WTC11 (cell line): ENCODE measurements at regions not wholly inside any gene's neighbourhood (a gene's known extent, or its start where the extent isn't known, plus 50 kb on each side); places are given as distances from the start of the nearest gene placed in this dataset.

Source experiments
- ATAC-seq: fragments of 200-7000 bp; cut with Tn5 transposase; 2 replicates; pipeline ENCODE4 v1.10.0; 2021; ENCODE audit warnings: mild to moderate bottlenecking, moderate library complexity
- CTCF ChIA-PET: fragments of 300-600 bp; sonication (Branson Sonifier 250); formaldehyde crosslinking; loops from one replicate; lab custom pipeline; 2021; ENCODE audit warnings: antibody characterized with exemption; lab: Charles Lee
- POLR2A ChIA-PET: fragments of 350-600 bp; sonication (Branson Sonifier 250); formaldehyde crosslinking; loops from one replicate; lab custom pipeline; 2021; ENCODE audit warnings: antibody characterized with exemption; lab: Charles Lee
- DNase-seq: peaks from one replicate; pipeline ENCODE4 v3.0.0; 2021; ENCODE audit warnings: low spot score
- H3K27ac Mint-ChIP-seq: 2 replicates; pipeline ENCODE4 v1.8.0; 2021; ENCODE audit warnings: mixed read lengths
- H3K27me3 Mint-ChIP-seq: 2 replicates; pipeline ENCODE4 v1.8.0; 2021; ENCODE audit warnings: low read depth, mild to moderate bottlenecking, moderate library complexity, mixed read lengths
- H3K36me3 Mint-ChIP-seq: 2 replicates; pipeline ENCODE4 v1.8.0; 2021; ENCODE audit warnings: mixed read lengths
- H3K4me1 Mint-ChIP-seq: 2 replicates; pipeline ENCODE4 v1.8.0; 2022; ENCODE audit warnings: mixed read lengths
- H3K4me3 Mint-ChIP-seq: 2 replicates; pipeline ENCODE4 v1.8.0; 2021; ENCODE audit warnings: mild to moderate bottlenecking, moderate library complexity, mixed read lengths
- H3K9me3 Mint-ChIP-seq: 2 replicates; pipeline ENCODE4 v1.8.0; 2021; ENCODE audit warnings: mixed read lengths
- ATF6 ChIP-seq: sonication (generic); formaldehyde crosslinking; IDR thresholded peaks from 2 replicates; pipeline ENCODE4 v1.8.1; 2023; ENCODE audit warnings: mild to moderate bottlenecking, missing genetic modification reagents
- CBFB ChIP-seq: sonication (generic); formaldehyde crosslinking; IDR thresholded peaks from 2 replicates; pipeline ENCODE4 v1.8.1; 2022; ENCODE audit warnings: mild to moderate bottlenecking, low read depth, missing genetic modification reagents
- CREB1 ChIP-seq: sonication (generic); formaldehyde crosslinking; IDR thresholded peaks from 2 replicates; pipeline ENCODE4 v1.8.0; 2023; ENCODE audit warnings: mild to moderate bottlenecking, missing genetic modification reagents
- CREM ChIP-seq: sonication (generic); formaldehyde crosslinking; IDR thresholded peaks from 2 replicates; pipeline ENCODE4 v1.8.1; 2022; ENCODE audit warnings: mild to moderate bottlenecking, missing genetic modification reagents, moderate library complexity
- ETV6 ChIP-seq: sonication (generic); formaldehyde crosslinking; IDR thresholded peaks from 2 replicates; pipeline ENCODE4 v1.8.1; 2022; ENCODE audit warnings: mild to moderate bottlenecking, missing genetic modification reagents
- GABPB1 ChIP-seq: sonication (generic); formaldehyde crosslinking; IDR thresholded peaks from 2 replicates; pipeline ENCODE4 v1.8.1; 2023; ENCODE audit warnings: mild to moderate bottlenecking, missing genetic modification reagents
- GRHL2 ChIP-seq: fragments of 250-450 bp; sonication (Bioruptor Pico); IDR thresholded peaks from 2 replicates; pipeline ENCODE4 v1.8.0; 2022; ENCODE audit warnings: mild to moderate bottlenecking, moderate library complexity; ENCODE audit not compliant: insufficient replicate concordance, severe bottlenecking
- MXD4 ChIP-seq: fragments of 250-450 bp; sonication (Bioruptor Pico); IDR thresholded peaks from 2 replicates; pipeline ENCODE4 v1.8.0; 2021; ENCODE audit warnings: mild to moderate bottlenecking, moderate library complexity, borderline replicate concordance
- NFYB ChIP-seq: sonication (generic); formaldehyde crosslinking; conservative IDR thresholded peaks from 2 replicates; pipeline ENCODE4 v1.8.0; 2022; ENCODE audit warnings: low read depth, missing genetic modification reagents
- OVOL2 ChIP-seq: fragments of 250-450 bp; sonication (Bioruptor Pico); IDR thresholded peaks from 2 replicates; pipeline ENCODE4 v1.9.0; 2021; ENCODE audit warnings: mild to moderate bottlenecking, borderline replicate concordance
- RELA ChIP-seq: sonication (generic); formaldehyde crosslinking; IDR thresholded peaks from 2 replicates; pipeline ENCODE4 v1.8.1; 2022; ENCODE audit warnings: missing genetic modification reagents, mild to moderate bottlenecking, borderline replicate concordance
- RORB ChIP-seq: fragments of 250-450 bp; sonication (Bioruptor Pico); IDR thresholded peaks from 2 replicates; pipeline ENCODE4 v1.9.0; 2021; ENCODE audit warnings: mild to moderate bottlenecking
- SMAD4 ChIP-seq: sonication (generic); formaldehyde crosslinking; IDR thresholded peaks from 2 replicates; pipeline ENCODE4 v1.8.0; 2022; ENCODE audit warnings: mild to moderate bottlenecking, missing genetic modification reagents
- TEAD4 ChIP-seq: sonication (generic); formaldehyde crosslinking; IDR thresholded peaks from 2 replicates; pipeline ENCODE4 v1.8.0; 2022; ENCODE audit warnings: mild to moderate bottlenecking, missing genetic modification reagents
- USF1 ChIP-seq: sonication (generic); formaldehyde crosslinking; IDR thresholded peaks from 2 replicates; pipeline ENCODE4 v1.8.0; 2022; ENCODE audit warnings: mild to moderate bottlenecking, missing genetic modification reagents
- ZNF121 ChIP-seq: sonication (generic); formaldehyde crosslinking; IDR thresholded peaks from 2 replicates; pipeline ENCODE4 v1.8.0; 2023; ENCODE audit warnings: missing genetic modification reagents
- ZNF138 ChIP-seq: sonication (generic); formaldehyde crosslinking; conservative IDR thresholded peaks from 2 replicates; pipeline ENCODE4 v1.8.1; 2022; ENCODE audit warnings: mild to moderate bottlenecking, moderate library complexity, missing genetic modification reagents
- ZNF232 ChIP-seq: sonication (generic); formaldehyde crosslinking; IDR thresholded peaks from 2 replicates; pipeline ENCODE4 v1.8.0; 2022; ENCODE audit warnings: mild to moderate bottlenecking, missing genetic modification reagents
- ZNF281 ChIP-seq: sonication (generic); formaldehyde crosslinking; IDR thresholded peaks from 2 replicates; pipeline ENCODE4 v1.8.0; 2023; ENCODE audit warnings: mild to moderate bottlenecking, missing genetic modification reagents
- ZNF423 ChIP-seq: fragments of 250-450 bp; sonication (Bioruptor Pico); IDR thresholded peaks from 2 replicates; pipeline ENCODE4 v2.1.2; 2022; ENCODE audit warnings: mild to moderate bottlenecking, moderate library complexity
- ZNF425 ChIP-seq: fragments of 250-450 bp; sonication (Bioruptor Pico); conservative IDR thresholded peaks from 2 replicates; pipeline ENCODE4 v1.9.0; 2021; ENCODE audit warnings: mild to moderate bottlenecking
- ZNF512 ChIP-seq: sonication (generic); formaldehyde crosslinking; IDR thresholded peaks from 2 replicates; pipeline ENCODE4 v1.8.1; 2022; ENCODE audit warnings: missing genetic modification reagents, borderline replicate concordance

GRCh38 chr3:105255350-105255749 is 111.4 kb upstream of the ALCAM start:
- ChIA-PET CTCF (no interaction called here), POLR2A (no interaction called here)
- H3K9me3 Mint-ChIP-seq = peaks cover 21% of the 10 kb centered on the region
- no peak for ATAC-seq
- TF ChIP-seq ZNF512 (CRISPR knock-in tag) (no peak), ZNF121 (CRISPR knock-in tag) (no peak), RORB (CRISPR knock-in tag) (no peak), ATF6 (CRISPR knock-in tag) (no peak), CREB1 (CRISPR knock-in tag) (no peak)
- TF ChIP-seq, all 79 proteins: peak for 0
- Mint-ChIP-seq H3K4me3 (no peak overlapping the region), H3K27me3 (no peaks in the 10 kb centered on the region), H3K4me1 (peaks cover 13% of the 10 kb centered on the region), H3K27ac (no peak overlapping the region), H3K36me3 (peaks cover 18% of the 10 kb centered on the region)
- no peak for DNase-seq

- no peak for ATAC-seq
- Mint-ChIP-seq H3K27ac (no peak overlapping the region), H3K36me3 (peaks cover 9% of the 10 kb centered on the region), H3K4me3 (no peak overlapping the region), H3K4me1 (no peaks in the 10 kb centered on the region), H3K9me3 (peaks cover 19% of the 10 kb centered on the region), H3K27me3 (no peaks in the 10 kb centered on the region)
- TF ChIP-seq USF1 (CRISPR knock-in tag) (no peak), OVOL2 (CRISPR knock-in tag) (no peak), CREB1 (CRISPR knock-in tag) (no peak), CREM (CRISPR knock-in tag) (no peak), ZNF425 (CRISPR knock-in tag) (no peak), SMAD4 (no peak), ZNF121 (CRISPR knock-in tag) (no peak), ZNF423 (CRISPR knock-in tag) (no peak), ZNF232 (CRISPR knock-in tag) (no peak)
- ChIA-PET CTCF (no interaction called here), POLR2A (no interaction called here)
- no peak for DNase-seq
These were observed 107.2 kb upstream of the ALCAM start for GRCh38 chr3:105259496-105259895.

- Mint-ChIP-seq H3K27ac (no peak overlapping the region), H3K9me3 (peaks cover 19% of the 10 kb centered on the region)
- CTCF ChIA-PET = no interaction called here
- TF ChIP-seq MXD4 (no peak), ZNF281 (CRISPR knock-in tag) (no peak), NFYB (CRISPR knock-in tag) (no peak), CREB1 (CRISPR knock-in tag) (no peak), RORB (CRISPR knock-in tag) (no peak), GABPB1 (CRISPR knock-in tag) (no peak), ZNF425 (CRISPR knock-in tag) (no peak), RELA (no peak), ZNF138 (CRISPR knock-in tag) (no peak), ETV6 (CRISPR knock-in tag) (no peak), TEAD4 (CRISPR knock-in tag) (no peak), GRHL2 (CRISPR knock-in tag) (no peak), OVOL2 (CRISPR knock-in tag) (no peak), CBFB (CRISPR knock-in tag) (no peak)
These were observed 106.3 kb upstream of the ALCAM start for GRCh38 chr3:105260385-105260784.

More at GRCh38 chr3:105260385-105260784, 106.3 kb upstream of the ALCAM start:
- Mint-ChIP-seq H3K27me3 (no peaks in the 10 kb centered on the region), H3K4me3 (no peak overlapping the region), H3K36me3 (peaks cover 9% of the 10 kb centered on the region), H3K4me1 (no peaks in the 10 kb centered on the region)
- ATAC-seq = no peak
- no peak for DNase-seq
- POLR2A ChIA-PET = no interaction called here
